Fibroblast of lung (primary cell): ENCODE measurements at regions not wholly inside any gene's neighbourhood (a gene's known extent, or its start where the extent isn't known, plus 50 kb on each side); places are given as distances from the start of the nearest gene placed in this dataset.

Experiments
- CTCF ChIP-seq, 2 donors: IDR thresholded peaks in 1 of 2; conservative IDR thresholded peaks in 1 of 2; 1 replicate in 1 of 2; 2 replicates in 1 of 2; pipeline ENCODE4 v1.5.1; 2011 to 2012; ENCODE audit warnings: low read length in 2 of 2, control low read depth in 1 of 2, inconsistent platforms in 1 of 2, low read depth in 1 of 2, mild to moderate bottlenecking in 1 of 2
- EZH2 ChIP-seq: IDR thresholded peaks from 2 replicates; pipeline ENCODE4 v1.5.1; 2012; ENCODE audit warnings: low read length, control low read depth, mild to moderate bottlenecking; ENCODE audit errors: missing control alignments

- no peak for TF ChIP-seq EZH2
- TF ChIP-seq CTCF (conservative IDR thresholded peaks at IDR 0.05 in 1 of 2, IDR thresholded peaks at IDR 0.05 in 1 of 2; ENCODE audit: low read depth in 1 of 2, low read length in 2 of 2) = no peak
These were observed 2139.1 kb downstream of the PCDH9 start for GRCh38 chr13:65091031-65091430.
